GM12891 (cell line): ENCODE measurements at regions not wholly inside any gene's neighbourhood (a gene's known extent, or its start where the extent isn't known, plus 50 kb on each side); places are given as distances from the start of the nearest gene placed in this dataset.

ENCODE experiments used
- POLR2A ChIP-seq: IDR thresholded peaks from 2 replicates; pipeline ENCODE4 v1.6.1; 2011; ENCODE audit warnings: low read depth, low read length, control low read depth
- POLR2AphosphoS5 ChIP-seq: IDR thresholded peaks from 2 replicates; pipeline ENCODE4 v1.6.1; 2011; ENCODE audit warnings: low read depth, low read length, control low read depth

- no peak for TF ChIP-seq POLR2AphosphoS5
- no peak for TF ChIP-seq POLR2A
These were observed 241.1 kb upstream of the TOPAZ1 start for GRCh38 chr3:44000586-44000985.
